Aorta (tissue), 5 donors: ENCODE measurements at regions not wholly inside any gene's neighbourhood (a gene's known extent, or its start where the extent isn't known, plus 50 kb on each side); places are given as distances from the start of the nearest gene placed in this dataset.

Experiments used
- ATAC-seq: fragments of 200-7000 bp; cut with Tn5 transposase; one replicate; pipeline ENCODE4 v1.9.1; 2022; ENCODE audit warnings: moderate library complexity; ENCODE audit not compliant: low FRiP score
- DNase-seq, 2 donors: peaks; one replicate each; pipeline ENCODE4 v3.0.0-alpha.2; 2020
- H3K27ac ChIP-seq, 2 donors: one replicate each; pipeline ENCODE4 v1.5.1; 2013; ENCODE audit warnings: low read length in 2 of 2, mild to moderate bottlenecking in 2 of 2, moderate library complexity in 2 of 2, control low read depth in 1 of 2, inconsistent platforms in 1 of 2, low read depth in 1 of 2
- H3K27me3 ChIP-seq, 2 donors: one replicate each; pipeline ENCODE4 v1.6.1; 2013; ENCODE audit warnings: control low read depth in 1 of 2, low read length in 1 of 2, mild to moderate bottlenecking in 1 of 2, moderate library complexity in 1 of 2; ENCODE audit not compliant: insufficient read depth in 2 of 2, control insufficient read depth in 1 of 2
- H3K36me3 ChIP-seq, 2 donors: one replicate each; pipeline ENCODE4 v1.6.1; 2013; ENCODE audit warnings: control low read depth in 1 of 2, low read length in 1 of 2, mild to moderate bottlenecking in 1 of 2; ENCODE audit not compliant: insufficient read depth in 2 of 2, control insufficient read depth in 1 of 2
- H3K4me1 ChIP-seq, 2 donors: one replicate each; pipeline ENCODE4 v1.6.1; 2013; ENCODE audit warnings: low read length in 2 of 2, control low read depth in 1 of 2, mild to moderate bottlenecking in 1 of 2, moderate library complexity in 1 of 2; ENCODE audit not compliant: insufficient read depth in 2 of 2, control insufficient read depth in 1 of 2
- H3K4me3 ChIP-seq, 2 donors: one replicate each; pipeline ENCODE4 v1.5.1; 2013; ENCODE audit warnings: low read length in 2 of 2, control low read depth in 1 of 2, mild to moderate bottlenecking in 1 of 2
- H3K9me3 ChIP-seq: one replicate; pipeline ENCODE4 v1.6.1; 2013; ENCODE audit warnings: mild to moderate bottlenecking, low read length; ENCODE audit not compliant: control insufficient read depth
- WGBS, 2 donors: extraction: QIAGEN DNeasy Blood & Tissue Kit; methylation state at CpG; one replicate each; pipeline ENCODE4 v1.1.7; 2013; 5-methylcytosine and 5-hydroxymethylcytosine counted together
- intact Hi-C, 2 donors: fragments of 100-400 bp; cut with DNase I; formaldehyde crosslinking; loops; one replicate each; pipeline versions ENCODE4 v1.14.2 to v1.15.0; 2022
- donor health status: healthy with polysubstance abuse.
- donor health status: Bipolar disorder and iron deficiency.
- donor health status: DM: no; HTN: no; CAD: no.
- donor health status: DM: no; HTN: no; CAD: no.
- donor health status: DM: yes; HTN: yes; CAD: no.

DNA sequence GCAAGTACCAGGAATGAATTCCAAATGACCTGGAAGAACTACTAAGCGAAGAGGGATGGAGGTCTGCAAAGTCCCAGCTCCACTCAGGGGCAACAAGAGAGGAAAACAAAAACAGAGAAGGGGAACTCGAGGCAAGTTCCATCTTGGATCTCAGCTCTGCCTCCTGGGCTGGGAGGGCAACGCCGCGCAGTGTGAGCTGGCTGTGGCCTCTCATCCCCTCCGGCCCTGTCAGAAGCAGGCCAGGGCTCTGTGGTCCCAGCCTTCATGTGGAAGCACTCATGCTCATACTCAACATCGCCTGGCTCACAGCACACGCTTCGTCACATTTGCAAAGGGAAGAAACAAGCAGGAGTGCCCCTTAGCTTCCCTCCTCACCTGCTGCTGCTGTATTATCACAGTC lies 627.9 kb upstream of the MGMT start:
- Histone ChIP-seq H3K9me3 (no peaks in the 10 kb centered on the region), H3K36me3 (no peaks in the 10 kb centered on the region), H3K27me3 (no peaks in the 10 kb centered on the region), H3K27ac (no peak overlapping the region), H3K4me3 (no peak overlapping the region), H3K4me1 (no peaks in the 10 kb centered on the region)
- intact Hi-C loops = no loop called here
- DNase-seq (no peak), ATAC-seq (no peak)
- 95 to 99% methylated on average over 9 of the region's 9 CpGs for whole genome bisulfite sequencing, 2 donors

DNA sequence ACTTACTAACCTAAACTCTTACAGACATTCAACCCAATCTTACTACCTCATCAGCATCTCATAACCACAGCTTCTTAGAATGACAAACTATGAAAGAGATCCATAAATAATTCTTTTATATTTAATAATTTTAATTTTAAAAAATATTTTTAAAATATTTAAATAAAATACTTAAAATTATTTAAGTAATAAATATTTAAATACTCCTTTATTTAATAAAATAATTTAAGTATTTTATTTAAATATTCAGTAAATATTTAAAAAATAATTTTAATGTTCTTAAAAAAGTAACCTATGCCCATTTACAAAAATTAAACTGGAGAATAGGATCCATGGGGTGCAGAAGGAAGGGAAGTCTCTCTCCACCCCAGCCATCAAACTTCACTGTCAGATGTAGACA lies 627.3 kb upstream of the MGMT start:
- Histone ChIP-seq H3K4me3 (no peak overlapping the region), H3K9me3 (no peaks in the 10 kb centered on the region)

DNA sequence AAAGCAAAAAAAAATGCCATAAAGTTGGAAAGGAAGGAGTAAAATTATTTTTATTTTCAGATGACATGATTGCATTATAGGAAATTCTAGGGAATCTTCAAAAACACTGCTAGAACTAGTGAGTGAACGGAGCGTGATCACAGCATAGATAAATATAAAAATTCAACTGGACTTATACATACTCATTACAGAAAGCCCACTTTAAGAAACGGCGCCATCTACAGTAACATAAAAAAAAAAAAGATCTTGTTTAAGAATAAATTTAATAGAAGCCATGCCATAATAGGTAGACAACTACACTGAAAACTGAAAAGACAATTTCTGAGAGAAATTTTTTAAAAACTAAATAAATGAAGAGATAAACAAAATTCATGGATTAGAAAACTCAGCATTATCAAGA lies 623.1 kb upstream of the MGMT start:
- 35 to 39% methylated on average over 4 of the region's 4 CpGs for WGBS, 2 donors
- H3K27ac ChIP-seq = no peak overlapping the region
- ATAC-seq (no peak), DNase-seq (no peak)
- H3K9me3 ChIP-seq = no peaks in the 10 kb centered on the region
- intact Hi-C loops = no loop called here
- H3K4me3 ChIP-seq = no peak overlapping the region
- H3K4me1 ChIP-seq = no peaks in the 10 kb centered on the region
- no peaks in the 10 kb centered on the region for H3K36me3 ChIP-seq
- H3K27me3 ChIP-seq = no peaks in the 10 kb centered on the region

More for the DNA sequence above, 627.3 kb upstream of the MGMT start:
- no peak overlapping the region for H3K27ac ChIP-seq
- H3K4me1 ChIP-seq = no peaks in the 10 kb centered on the region
- no peaks in the 10 kb centered on the region for H3K27me3 ChIP-seq
- intact Hi-C loops = no loop called here
- H3K36me3 ChIP-seq = no peaks in the 10 kb centered on the region
- DNase-seq = no peak
- ATAC-seq = no peak

DNA sequence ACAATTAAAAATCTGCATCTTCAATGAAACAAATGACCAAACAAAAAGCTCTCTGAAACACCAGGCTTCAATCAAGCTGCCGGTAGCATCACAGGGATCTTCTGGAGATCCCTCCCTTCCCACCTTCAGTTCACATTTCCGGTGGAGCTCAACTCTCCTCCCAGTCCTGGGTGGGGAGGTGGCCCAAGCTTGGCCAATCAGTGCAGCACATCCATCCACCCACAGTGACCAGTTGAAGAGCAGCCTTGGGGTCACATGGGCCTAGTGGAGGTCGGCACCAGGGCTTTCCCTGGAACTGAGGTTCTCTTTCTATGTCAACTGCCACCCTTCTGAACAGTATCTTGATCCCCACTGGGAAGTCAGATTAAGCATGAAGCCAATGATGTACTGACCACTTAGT lies 620.1 kb upstream of the MGMT start:
- H3K27me3 ChIP-seq = no peaks in the 10 kb centered on the region
- 88 to 90% methylated on average over 3 of the region's 3 CpGs for WGBS, 2 donors
- H3K36me3 ChIP-seq = no peaks in the 10 kb centered on the region
- intact Hi-C loops = no loop called here
- H3K4me1 ChIP-seq = no peaks in the 10 kb centered on the region
- no peak overlapping the region for H3K4me3 ChIP-seq
- no peak overlapping the region for H3K27ac ChIP-seq
- DNase-seq (no peak), ATAC-seq (no peak)
- no peaks in the 10 kb centered on the region for H3K9me3 ChIP-seq

DNA sequence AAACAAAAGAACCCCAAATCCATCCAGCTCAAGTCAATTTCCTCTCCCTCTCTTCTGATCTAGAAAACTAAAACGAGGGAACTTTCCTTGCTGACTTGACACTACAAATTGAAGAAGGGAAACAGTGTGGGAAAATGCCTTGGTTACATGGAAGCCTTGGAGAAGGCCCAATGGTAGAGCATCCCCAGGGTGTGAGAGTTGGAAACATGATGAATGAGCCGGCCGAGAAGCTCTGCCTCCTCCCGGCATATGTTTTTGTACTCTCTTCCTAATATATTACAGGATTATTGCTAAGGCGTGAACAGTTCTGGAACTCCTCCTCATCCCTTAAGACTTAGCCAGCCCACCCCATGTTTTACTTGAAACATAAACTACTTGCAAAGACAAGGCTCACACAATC lies 618.2 kb upstream of the MGMT start:
- no peaks in the 10 kb centered on the region for H3K4me1 ChIP-seq
- H3K36me3 ChIP-seq = no peaks in the 10 kb centered on the region
- intact Hi-C loops = no loop called here
- H3K27me3 ChIP-seq = no peaks in the 10 kb centered on the region
- DNase-seq (no peak), ATAC-seq (no peak)
- 94% methylated on average over 5 of the region's 5 CpGs for WGBS, 2 donors
- H3K4me3 ChIP-seq = no peak overlapping the region
- H3K9me3 ChIP-seq = no peaks in the 10 kb centered on the region
- no peak overlapping the region for H3K27ac ChIP-seq

DNA sequence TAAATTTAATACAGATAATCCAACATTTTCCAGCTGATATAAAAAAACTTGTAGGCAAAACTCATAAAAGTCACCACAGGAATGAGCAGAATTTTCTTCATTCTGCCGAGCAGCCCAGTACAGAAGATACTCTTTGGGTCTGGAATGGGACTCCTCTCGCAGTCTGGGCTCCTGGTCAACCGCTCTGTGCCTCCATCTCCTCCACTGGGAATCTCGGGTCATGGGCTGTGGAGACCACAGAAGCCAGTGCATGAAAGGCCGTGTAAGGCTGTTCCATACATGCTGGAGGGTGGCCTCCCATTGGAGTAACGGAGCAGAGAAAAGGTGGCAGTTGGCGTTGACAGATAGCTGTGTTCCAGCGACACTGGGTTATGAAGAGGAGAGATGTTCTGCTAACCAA lies 616.4 kb upstream of the MGMT start:
- H3K4me1 ChIP-seq = no peaks in the 10 kb centered on the region
- WGBS, 2 donors = 92 to 100% methylated on average over 8 of the region's 8 CpGs

DNA sequence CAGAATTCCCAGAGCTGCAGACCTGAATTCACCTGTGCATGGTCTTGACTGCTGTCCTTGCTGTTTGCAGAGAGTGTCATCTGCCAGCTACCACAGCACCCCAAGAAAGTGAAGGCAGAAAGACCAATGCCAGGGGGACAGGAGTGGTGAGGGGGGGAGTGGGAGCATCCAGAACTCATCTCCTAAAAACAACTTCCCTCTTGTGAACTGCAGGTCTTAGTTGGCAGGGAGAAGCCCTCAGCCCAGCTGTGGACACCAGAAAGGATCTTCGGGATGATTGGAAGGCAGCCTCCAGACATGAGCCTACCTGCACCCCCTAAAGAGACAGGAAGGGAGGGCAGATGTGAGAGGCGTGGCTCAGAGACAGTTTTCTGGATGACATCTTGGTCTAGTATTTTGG lies 615.8 kb upstream of the MGMT start:
- WGBS, 2 donors = 97 to 100% methylated on average over 2 of the region's 2 CpGs
- no peak for DNase-seq
- intact Hi-C loops = no loop called here
- Histone ChIP-seq H3K27ac (no peak overlapping the region), H3K36me3 (no peaks in the 10 kb centered on the region), H3K27me3 (no peaks in the 10 kb centered on the region), H3K4me3 (no peak overlapping the region), H3K4me1 (no peaks in the 10 kb centered on the region), H3K9me3 (no peaks in the 10 kb centered on the region)
- ATAC-seq = no peak

More for the DNA sequence above, 616.4 kb upstream of the MGMT start:
- no peaks in the 10 kb centered on the region for H3K27me3 ChIP-seq
- no peak for DNase-seq
- H3K27ac ChIP-seq = no peak overlapping the region
- no peaks in the 10 kb centered on the region for H3K36me3 ChIP-seq
- H3K9me3 ChIP-seq = no peaks in the 10 kb centered on the region
- intact Hi-C loops = no loop called here
- ATAC-seq = no peak
- no peak overlapping the region for H3K4me3 ChIP-seq

DNA sequence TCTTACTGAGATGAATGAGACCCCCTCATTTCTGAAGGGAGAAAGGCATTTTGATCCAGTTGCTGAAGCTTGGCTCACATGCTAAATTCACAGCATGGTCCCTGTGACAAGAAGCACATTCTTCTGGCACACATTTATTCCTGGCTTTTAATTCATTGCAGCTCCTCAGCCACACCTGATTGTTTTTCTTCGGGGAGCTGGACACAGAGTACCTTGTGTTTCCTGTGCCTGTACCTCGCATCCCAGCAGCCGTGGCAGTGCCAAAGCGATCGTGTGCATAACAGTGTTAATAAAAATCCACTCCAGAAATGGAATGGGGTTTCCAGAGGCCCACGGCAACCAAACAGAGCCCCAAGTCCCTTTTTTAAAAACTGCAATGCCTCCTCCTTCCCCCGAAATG lies 615.3 kb upstream of the MGMT start:
- H3K27ac ChIP-seq = no peak overlapping the region
- no peaks in the 10 kb centered on the region for H3K27me3 ChIP-seq
- H3K4me3 ChIP-seq = no peak overlapping the region
- intact Hi-C loops = no loop called here
- H3K4me1 ChIP-seq = no peaks in the 10 kb centered on the region
- H3K9me3 ChIP-seq = no peaks in the 10 kb centered on the region
- WGBS, 2 donors = 24 to 28% methylated on average over 7 of the region's 7 CpGs
- ATAC-seq = no peak
- no peak for DNase-seq
- H3K36me3 ChIP-seq = no peaks in the 10 kb centered on the region

DNA sequence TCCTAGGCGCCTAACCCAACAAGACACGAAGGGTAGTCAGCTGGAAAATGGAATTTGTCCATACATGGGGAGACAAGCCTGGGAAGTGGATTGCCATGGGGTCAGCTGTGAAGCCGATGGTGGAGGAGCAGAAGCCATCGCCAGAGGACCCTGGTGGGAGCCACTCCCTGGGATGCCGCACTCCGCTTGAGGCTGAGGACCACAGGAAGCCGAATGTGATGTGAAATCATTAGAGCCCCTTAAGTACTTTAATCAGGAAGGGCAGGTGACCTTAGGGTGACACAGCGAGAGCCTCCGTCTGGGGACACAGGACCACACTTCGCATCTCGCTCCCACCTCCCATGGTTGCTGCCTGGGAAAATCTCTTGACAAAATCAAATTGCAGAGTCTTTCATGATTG lies 614.6 kb upstream of the MGMT start:
- no peaks in the 10 kb centered on the region for H3K36me3 ChIP-seq
- H3K4me1 ChIP-seq = no peaks in the 10 kb centered on the region
- intact Hi-C loops = no loop called here
- no peak overlapping the region for H3K4me3 ChIP-seq
- no peak for DNase-seq
- no peak for ATAC-seq
- H3K27me3 ChIP-seq = no peaks in the 10 kb centered on the region
- WGBS, 2 donors = 94 to 97% methylated on average over 11 of the region's 11 CpGs
- H3K9me3 ChIP-seq = no peaks in the 10 kb centered on the region
- H3K27ac ChIP-seq = no peak overlapping the region
